ENCODE measurements at regions not wholly inside any gene's neighbourhood (a gene's known extent, or its start where the extent isn't known, plus 50 kb on each side); places are given as distances from the start of the nearest gene placed in this dataset.
"Not testable (repeated sequence)": the region's sequence is repeated elsewhere in the genome, so short reads cannot be mapped to it uniquely, and the experiment has no call there.

GRCh38 chr4:53877096-53877495 lies 187.3 kb downstream of the CHIC2 start:
- H3K4me1 ChIP-seq (ENCODE audit: insufficient read depth, low read length); H3K36me3 ChIP-seq (ENCODE audit: insufficient read depth, low read length); H3K9me3 ChIP-seq (ENCODE audit: control insufficient read depth, insufficient read depth, low read length): not testable (repeated sequence)
- H3K9ac ChIP-seq (ENCODE audit: low read depth, low read length) = peak overlapping the region; percentile 48; the same call in 1 of the 2 replicates

GRCh38 chr4:53866055-53866454 lies 198.3 kb downstream of the CHIC2 start:
- no peaks in the 10 kb centered on the region for H3K9me3 ChIP-seq (ENCODE audit: control insufficient read depth, insufficient read depth, low read length)
- H3K9ac ChIP-seq (ENCODE audit: low read depth, low read length) = no peak overlapping the region
- H3K36me3 ChIP-seq (ENCODE audit: insufficient read depth, low read length) = no peaks in the 10 kb centered on the region
- peaks cover 6% of the 10 kb centered on the region; the same call in 1 of the 2 replicates for H3K4me1 ChIP-seq (ENCODE audit: insufficient read depth, low read length)

GRCh38 chr4:53865054-53865453 lies 199.4 kb downstream of the CHIC2 start:
- Histone ChIP-seq H3K36me3 (ENCODE audit: insufficient read depth, low read length) (no peaks in the 10 kb centered on the region), H3K4me1 (ENCODE audit: insufficient read depth, low read length) (peaks cover 6% of the 10 kb centered on the region; the same call in 1 of the 2 replicates), H3K9me3 (ENCODE audit: control insufficient read depth, insufficient read depth, low read length) (no peaks in the 10 kb centered on the region), H3K9ac (ENCODE audit: low read depth, low read length) (no peak overlapping the region)

- Histone ChIP-seq H3K9ac (ENCODE audit: low read depth, low read length) (no peak overlapping the region), H3K9me3 (ENCODE audit: control insufficient read depth, insufficient read depth, low read length) (no peaks in the 10 kb centered on the region), H3K4me1 (ENCODE audit: insufficient read depth, low read length) (peaks cover 6% of the 10 kb centered on the region; the same call in 1 of the 2 replicates), H3K36me3 (ENCODE audit: insufficient read depth, low read length) (no peaks in the 10 kb centered on the region)
Observed at GRCh38 chr4:53863736-53864365, 200.6 kb downstream of the CHIC2 start.

GRCh38 chr4:53863158-53863557 lies 201.2 kb downstream of the CHIC2 start:
- no peak overlapping the region for H3K9ac ChIP-seq (ENCODE audit: low read depth, low read length)
- no peaks in the 10 kb centered on the region for H3K9me3 ChIP-seq (ENCODE audit: control insufficient read depth, insufficient read depth, low read length)
- peaks cover 6% of the 10 kb centered on the region; the same call in 1 of the 2 replicates for H3K4me1 ChIP-seq (ENCODE audit: insufficient read depth, low read length)
- no peaks in the 10 kb centered on the region for H3K36me3 ChIP-seq (ENCODE audit: insufficient read depth, low read length)

- Histone ChIP-seq H3K4me1 (ENCODE audit: insufficient read depth, low read length) (peaks cover 6% of the 10 kb centered on the region; the same call in 1 of the 2 replicates), H3K9me3 (ENCODE audit: control insufficient read depth, insufficient read depth, low read length) (no peaks in the 10 kb centered on the region), H3K9ac (ENCODE audit: low read depth, low read length) (no peak overlapping the region), H3K36me3 (ENCODE audit: insufficient read depth, low read length) (no peaks in the 10 kb centered on the region)
Observed at GRCh38 chr4:53861856-53862610, 202.4 kb downstream of the CHIC2 start.

- H3K4me1 ChIP-seq (ENCODE audit: insufficient read depth, low read length) = no peaks in the 10 kb centered on the region; the same call in 1 of the 2 replicates
- no peaks in the 10 kb centered on the region for H3K36me3 ChIP-seq (ENCODE audit: insufficient read depth, low read length)
- H3K9me3 ChIP-seq (ENCODE audit: control insufficient read depth, insufficient read depth, low read length) = no peaks in the 10 kb centered on the region
- no peak overlapping the region for H3K9ac ChIP-seq (ENCODE audit: low read depth, low read length)
Observed at GRCh38 chr4:53859305-53859704, 205.1 kb downstream of the CHIC2 start.

GRCh38 chr4:53858744-53859143 lies 205.7 kb downstream of the CHIC2 start:
- Histone ChIP-seq H3K9ac (ENCODE audit: low read depth, low read length) (no peak overlapping the region), H3K9me3 (ENCODE audit: control insufficient read depth, insufficient read depth, low read length) (no peaks in the 10 kb centered on the region), H3K36me3 (ENCODE audit: insufficient read depth, low read length) (no peaks in the 10 kb centered on the region), H3K4me1 (ENCODE audit: insufficient read depth, low read length) (no peaks in the 10 kb centered on the region; the same call in 1 of the 2 replicates)

- Histone ChIP-seq H3K9me3 (ENCODE audit: control insufficient read depth, insufficient read depth, low read length) (no peaks in the 10 kb centered on the region), H3K9ac (ENCODE audit: low read depth, low read length) (no peak overlapping the region), H3K4me1 (ENCODE audit: insufficient read depth, low read length) (peaks cover 8% of the 10 kb centered on the region; the same call in 1 of the 2 replicates), H3K36me3 (ENCODE audit: insufficient read depth, low read length) (no peaks in the 10 kb centered on the region)
Observed at GRCh38 chr4:53855581-53856250, 208.7 kb downstream of the CHIC2 start.

GRCh38 chr4:53854991-53855568 lies 209.3 kb downstream of the CHIC2 start:
- Histone ChIP-seq H3K9me3 (ENCODE audit: control insufficient read depth, insufficient read depth, low read length) (no peaks in the 10 kb centered on the region), H3K36me3 (ENCODE audit: insufficient read depth, low read length) (no peaks in the 10 kb centered on the region), H3K4me1 (ENCODE audit: insufficient read depth, low read length) (peaks cover 8% of the 10 kb centered on the region; the same call in 1 of the 2 replicates), H3K9ac (ENCODE audit: low read depth, low read length) (no peak overlapping the region)

GRCh38 chr4:53852343-53852742 lies 212.1 kb downstream of the CHIC2 start:
- Histone ChIP-seq H3K4me1 (ENCODE audit: insufficient read depth, low read length) (peaks cover 8% of the 10 kb centered on the region; the same call in 1 of the 2 replicates), H3K36me3 (ENCODE audit: insufficient read depth, low read length) (no peaks in the 10 kb centered on the region), H3K9ac (ENCODE audit: low read depth, low read length) (no peak overlapping the region), H3K9me3 (ENCODE audit: control insufficient read depth, insufficient read depth, low read length) (no peaks in the 10 kb centered on the region)

GRCh38 chr4:53847965-53848364 lies 216.4 kb downstream of the CHIC2 start:
- Histone ChIP-seq H3K4me1 (ENCODE audit: insufficient read depth, low read length) (peaks cover 8% of the 10 kb centered on the region; the same call in 1 of the 2 replicates), H3K36me3 (ENCODE audit: insufficient read depth, low read length) (no peaks in the 10 kb centered on the region), H3K9ac (ENCODE audit: low read depth, low read length) (no peak overlapping the region), H3K9me3 (ENCODE audit: control insufficient read depth, insufficient read depth, low read length) (no peaks in the 10 kb centered on the region)

GRCh38 chr4:53844551-53844950 lies 219.9 kb downstream of the CHIC2 start:
- Histone ChIP-seq H3K9ac (ENCODE audit: low read depth, low read length) (no peak overlapping the region), H3K4me1 (ENCODE audit: insufficient read depth, low read length) (no peaks in the 10 kb centered on the region)

GRCh38 chr4:53844133-53844532 lies 220.3 kb downstream of the CHIC2 start:
- no peaks in the 10 kb centered on the region for H3K9me3 ChIP-seq (ENCODE audit: control insufficient read depth, insufficient read depth, low read length)
- no peaks in the 10 kb centered on the region for H3K36me3 ChIP-seq (ENCODE audit: insufficient read depth, low read length)
- H3K4me1 ChIP-seq (ENCODE audit: insufficient read depth, low read length) = no peaks in the 10 kb centered on the region
- no peak overlapping the region for H3K9ac ChIP-seq (ENCODE audit: low read depth, low read length)

More at GRCh38 chr4:53844551-53844950, 219.9 kb downstream of the CHIC2 start:
- no peaks in the 10 kb centered on the region for H3K9me3 ChIP-seq (ENCODE audit: control insufficient read depth, insufficient read depth, low read length)
- H3K36me3 ChIP-seq (ENCODE audit: insufficient read depth, low read length) = no peaks in the 10 kb centered on the region
